ENCODE measurements at regions not wholly inside any gene's neighbourhood (a gene's known extent, or its start where the extent isn't known, plus 50 kb on each side); places are given as distances from the start of the nearest gene placed in this dataset.

- TF ChIP-seq TCF4 (CRISPR knock-in tag; IDR thresholded peaks at IDR 0.05; ENCODE audit: borderline replicate concordance) (no peak), ARNTL (CRISPR knock-in tag; IDR thresholded peaks at IDR 0.05; ENCODE audit: borderline replicate concordance, low read depth) (no peak), RARB (CRISPR knock-in tag; IDR thresholded peaks at IDR 0.05) (no peak), ZFP3 (CRISPR knock-in tag; IDR thresholded peaks at IDR 0.05) (no peak), ZNF565 (CRISPR knock-in tag; conservative IDR thresholded peaks at IDR 0.05; ENCODE audit: low read depth) (no peak)
- TF ChIP-seq, protein P1, sequence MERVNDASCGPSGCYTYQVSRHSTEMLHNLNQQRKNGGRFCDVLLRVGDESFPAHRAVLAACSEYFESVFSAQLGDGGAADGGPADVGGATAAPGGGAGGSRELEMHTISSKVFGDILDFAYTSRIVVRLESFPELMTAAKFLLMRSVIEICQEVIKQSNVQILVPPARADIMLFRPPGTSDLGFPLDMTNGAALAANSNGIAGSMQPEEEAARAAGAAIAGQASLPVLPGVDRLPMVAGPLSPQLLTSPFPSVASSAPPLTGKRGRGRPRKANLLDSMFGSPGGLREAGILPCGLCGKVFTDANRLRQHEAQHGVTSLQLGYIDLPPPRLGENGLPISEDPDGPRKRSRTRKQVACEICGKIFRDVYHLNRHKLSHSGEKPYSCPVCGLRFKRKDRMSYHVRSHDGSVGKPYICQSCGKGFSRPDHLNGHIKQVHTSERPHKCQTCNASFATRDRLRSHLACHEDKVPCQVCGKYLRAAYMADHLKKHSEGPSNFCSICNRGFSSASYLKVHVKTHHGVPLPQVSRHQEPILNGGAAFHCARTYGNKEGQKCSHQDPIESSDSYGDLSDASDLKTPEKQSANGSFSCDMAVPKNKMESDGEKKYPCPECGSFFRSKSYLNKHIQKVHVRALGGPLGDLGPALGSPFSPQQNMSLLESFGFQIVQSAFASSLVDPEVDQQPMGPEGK (CRISPR knock-in tag; IDR thresholded peaks at IDR 0.05; ENCODE audit: borderline replicate concordance), result no peak
- TF ChIP-seq, protein P2, sequence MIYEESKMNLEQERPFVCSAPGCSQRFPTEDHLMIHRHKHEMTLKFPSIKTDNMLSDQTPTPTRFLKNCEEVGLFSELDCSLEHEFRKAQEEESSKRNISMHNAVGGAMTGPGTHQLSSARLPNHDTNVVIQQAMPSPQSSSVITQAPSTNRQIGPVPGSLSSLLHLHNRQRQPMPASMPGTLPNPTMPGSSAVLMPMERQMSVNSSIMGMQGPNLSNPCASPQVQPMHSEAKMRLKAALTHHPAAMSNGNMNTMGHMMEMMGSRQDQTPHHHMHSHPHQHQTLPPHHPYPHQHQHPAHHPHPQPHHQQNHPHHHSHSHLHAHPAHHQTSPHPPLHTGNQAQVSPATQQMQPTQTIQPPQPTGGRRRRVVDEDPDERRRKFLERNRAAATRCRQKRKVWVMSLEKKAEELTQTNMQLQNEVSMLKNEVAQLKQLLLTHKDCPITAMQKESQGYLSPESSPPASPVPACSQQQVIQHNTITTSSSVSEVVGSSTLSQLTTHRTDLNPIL (CRISPR knock-in tag; IDR thresholded peaks at IDR 0.05; ENCODE audit: low read depth), result no peak
Observed at GRCh38 chr3:30313840-30314239, 292.6 kb upstream of the TGFBR2 start (continued).

- ATAC-seq, result no peak
- TF ChIP-seq RARB (CRISPR knock-in tag; IDR thresholded peaks at IDR 0.05) (no peak), ARNTL (CRISPR knock-in tag; IDR thresholded peaks at IDR 0.05; ENCODE audit: borderline replicate concordance, low read depth) (no peak), GLIS3 (CRISPR knock-in tag; IDR thresholded peaks at IDR 0.05) (no peak), ZFP3 (CRISPR knock-in tag; IDR thresholded peaks at IDR 0.05) (no peak), TOX (CRISPR knock-in tag; IDR thresholded peaks at IDR 0.05; ENCODE audit: borderline replicate concordance) (no peak), CSRNP3 (CRISPR knock-in tag; IDR thresholded peaks at IDR 0.05) (no peak), ZNF70 (CRISPR knock-in tag; IDR thresholded peaks at IDR 0.05) (no peak), ZNF8 (CRISPR knock-in tag; IDR thresholded peaks at IDR 0.05) (no peak), ESRRG (CRISPR knock-in tag; IDR thresholded peaks at IDR 0.05) (no peak), ZNF565 (CRISPR knock-in tag; conservative IDR thresholded peaks at IDR 0.05; ENCODE audit: low read depth) (no peak), POU6F1 (CRISPR knock-in tag; IDR thresholded peaks at IDR 0.05; ENCODE audit: borderline replicate concordance, low read depth) (no peak), CSDC2 (CRISPR knock-in tag; IDR thresholded peaks at IDR 0.05) (no peak)
- TF ChIP-seq, protein P1 (CRISPR knock-in tag; IDR thresholded peaks at IDR 0.05; ENCODE audit: borderline replicate concordance), result no peak
- TF ChIP-seq, protein P3, sequence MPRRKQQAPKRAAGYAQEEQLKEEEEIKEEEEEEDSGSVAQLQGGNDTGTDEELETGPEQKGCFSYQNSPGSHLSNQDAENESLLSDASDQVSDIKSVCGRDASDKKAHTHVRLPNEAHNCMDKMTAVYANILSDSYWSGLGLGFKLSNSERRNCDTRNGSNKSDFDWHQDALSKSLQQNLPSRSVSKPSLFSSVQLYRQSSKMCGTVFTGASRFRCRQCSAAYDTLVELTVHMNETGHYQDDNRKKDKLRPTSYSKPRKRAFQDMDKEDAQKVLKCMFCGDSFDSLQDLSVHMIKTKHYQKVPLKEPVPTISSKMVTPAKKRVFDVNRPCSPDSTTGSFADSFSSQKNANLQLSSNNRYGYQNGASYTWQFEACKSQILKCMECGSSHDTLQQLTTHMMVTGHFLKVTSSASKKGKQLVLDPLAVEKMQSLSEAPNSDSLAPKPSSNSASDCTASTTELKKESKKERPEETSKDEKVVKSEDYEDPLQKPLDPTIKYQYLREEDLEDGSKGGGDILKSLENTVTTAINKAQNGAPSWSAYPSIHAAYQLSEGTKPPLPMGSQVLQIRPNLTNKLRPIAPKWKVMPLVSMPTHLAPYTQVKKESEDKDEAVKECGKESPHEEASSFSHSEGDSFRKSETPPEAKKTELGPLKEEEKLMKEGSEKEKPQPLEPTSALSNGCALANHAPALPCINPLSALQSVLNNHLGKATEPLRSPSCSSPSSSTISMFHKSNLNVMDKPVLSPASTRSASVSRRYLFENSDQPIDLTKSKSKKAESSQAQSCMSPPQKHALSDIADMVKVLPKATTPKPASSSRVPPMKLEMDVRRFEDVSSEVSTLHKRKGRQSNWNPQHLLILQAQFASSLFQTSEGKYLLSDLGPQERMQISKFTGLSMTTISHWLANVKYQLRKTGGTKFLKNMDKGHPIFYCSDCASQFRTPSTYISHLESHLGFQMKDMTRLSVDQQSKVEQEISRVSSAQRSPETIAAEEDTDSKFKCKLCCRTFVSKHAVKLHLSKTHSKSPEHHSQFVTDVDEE (CRISPR knock-in tag; IDR thresholded peaks at IDR 0.05), result no peak
Observed at GRCh38 chr3:30314757-30315325, 291.6 kb upstream of the TGFBR2 start.

- peak; percentile 58; the same call in 1 of the 3 replicates for ATAC-seq
- TF ChIP-seq ESRRG (CRISPR knock-in tag; IDR thresholded peaks at IDR 0.05) (no peak), ZNF8 (CRISPR knock-in tag; IDR thresholded peaks at IDR 0.05) (no peak), GLIS3 (CRISPR knock-in tag; IDR thresholded peaks at IDR 0.05) (no peak), PPARA (CRISPR knock-in tag; IDR thresholded peaks at IDR 0.05; ENCODE audit: borderline replicate concordance) (no peak), CSRNP3 (CRISPR knock-in tag; IDR thresholded peaks at IDR 0.05) (no peak), OSR1 (CRISPR knock-in tag; IDR thresholded peaks at IDR 0.05) (no peak), ZNF565 (CRISPR knock-in tag; conservative IDR thresholded peaks at IDR 0.05; ENCODE audit: low read depth) (no peak)
- TF ChIP-seq, protein P3 (CRISPR knock-in tag; IDR thresholded peaks at IDR 0.05), result no peak
Observed at GRCh38 chr3:30315447-30315846, 291.0 kb upstream of the TGFBR2 start.

Data from SK-N-SH treated with all-trans-retinoic acid at 6 μM for 48 hours (cell line).